A673 (cell line): ENCODE measurements at regions not wholly inside any gene's neighbourhood (a gene's known extent, or its start where the extent isn't known, plus 50 kb on each side); places are given as distances from the start of the nearest gene placed in this dataset.

Experiments
- CTCF ChIP-seq: fragments of 300-800, 200-600 bp; sonication (generic); conservative IDR thresholded peaks from 2 replicates; pipeline ENCODE4 v1.5.1; 2017; ENCODE audit warnings: low read depth, mild to moderate bottlenecking, antibody characterized with exemption, low read length, moderate library complexity, mixed read lengths
- EZH2 ChIP-seq: fragments of 200-600 bp; sonication (generic); IDR thresholded peaks from 2 replicates; pipeline ENCODE4 v1.6.1; 2017; ENCODE audit warnings: borderline replicate concordance, low read depth, mild to moderate bottlenecking, mixed read lengths, antibody characterized with exemption, low read length; ENCODE audit not compliant: poor library complexity, severe bottlenecking

GRCh38 chr4:74598611-74599325 lies 153.8 kb downstream of the AREG start:
- TF ChIP-seq CTCF: no peak
- TF ChIP-seq EZH2: no peak
